OCI-M1 (cell line): ENCODE measurements at regions not wholly inside any gene's neighbourhood (a gene's known extent, or its start where the extent isn't known, plus 50 kb on each side); places are given as distances from the start of the nearest gene placed in this dataset.
"Not testable (repeated sequence)": the region's sequence is repeated elsewhere in the genome, so short reads cannot be mapped to it uniquely, and the experiment has no call there.

ENCODE experiments used
- DNase-seq: peaks from one replicate; lab custom pipeline; 2025; lab: John Stamatoyannopoulos, UW

DNA sequence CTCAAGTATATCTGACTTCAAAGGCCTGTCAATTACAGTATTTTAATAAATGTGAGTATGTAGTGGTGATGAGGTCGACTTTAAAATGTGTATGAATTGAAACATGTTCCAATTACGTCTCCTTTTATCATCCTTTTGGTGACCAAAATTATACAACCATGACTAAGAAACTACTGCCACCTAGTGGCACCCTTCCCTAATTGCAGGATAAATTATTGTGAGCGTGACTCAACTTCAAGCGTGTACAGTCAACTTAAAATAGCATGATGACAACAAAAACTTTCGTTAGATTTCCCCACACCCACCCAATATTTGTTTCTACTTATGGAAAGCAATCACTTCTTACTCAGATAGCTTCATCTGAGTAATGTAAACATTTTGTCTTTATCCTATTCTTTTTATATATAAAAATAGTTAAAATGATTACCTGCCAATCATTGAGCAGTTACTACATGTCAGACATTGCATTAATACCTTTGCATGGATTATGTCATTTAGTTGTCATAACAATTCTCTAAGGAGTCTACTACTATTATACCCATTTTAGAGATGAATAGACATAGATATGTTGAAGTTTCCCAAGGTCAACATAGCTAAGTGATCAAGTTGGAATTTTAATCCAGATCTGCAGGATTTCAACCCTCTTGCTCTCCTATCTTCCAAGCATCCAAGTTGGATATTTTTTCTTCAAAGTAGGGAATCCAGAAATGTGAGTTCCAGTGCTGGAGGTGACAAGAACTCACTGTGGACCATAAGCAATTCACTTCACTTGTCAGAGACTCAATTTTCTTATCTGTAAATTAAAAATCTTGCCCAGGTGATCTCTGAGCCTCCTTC lies 106.0 kb downstream of the MEX3B start:
- DNase-seq = peak; percentile 84

DNA sequence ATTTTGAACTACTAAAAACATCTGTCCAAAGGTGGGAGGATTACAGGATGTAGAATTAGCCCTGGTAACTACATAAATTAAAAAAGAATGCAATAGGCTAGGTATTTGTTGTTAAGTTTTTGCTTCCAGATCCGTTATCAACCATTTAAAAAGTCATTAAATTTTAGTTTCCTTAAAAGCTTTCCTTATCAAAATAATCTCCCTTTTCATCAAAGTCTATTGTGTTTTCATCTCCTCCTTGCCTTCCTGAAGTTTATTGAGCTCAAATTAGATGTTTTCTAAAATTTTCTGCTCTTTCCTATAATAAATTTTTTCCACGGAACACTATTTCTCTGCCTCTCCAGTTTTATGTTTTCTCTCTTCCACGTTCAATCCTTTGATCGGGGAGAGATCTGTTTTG lies 108.6 kb downstream of the MEX3B start:
- no peak for DNase-seq

- DNase-seq = no peak
Measured at GRCh38 chr15:81930582-81931369, 115.0 kb downstream of the MEX3B start.

DNA sequence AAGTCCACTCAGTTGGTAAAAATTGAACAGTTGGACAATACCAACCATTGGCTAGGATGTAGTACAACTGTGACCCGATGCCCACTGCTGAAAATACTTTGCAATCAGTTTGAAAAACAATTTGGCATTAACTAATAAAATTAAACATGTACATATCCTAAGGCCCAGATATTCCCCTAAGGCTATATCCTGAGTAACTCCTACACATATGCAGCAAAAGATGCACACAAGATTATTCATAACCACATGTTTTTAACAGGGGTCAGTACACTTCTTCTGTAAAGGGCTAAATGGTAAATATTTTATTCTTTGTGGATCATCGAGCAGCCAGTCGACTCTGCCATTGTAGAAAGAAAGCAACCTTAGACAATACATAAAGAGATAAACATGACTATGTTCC lies 116.3 kb downstream of the MEX3B start:
- DNase-seq = no peak

DNA sequence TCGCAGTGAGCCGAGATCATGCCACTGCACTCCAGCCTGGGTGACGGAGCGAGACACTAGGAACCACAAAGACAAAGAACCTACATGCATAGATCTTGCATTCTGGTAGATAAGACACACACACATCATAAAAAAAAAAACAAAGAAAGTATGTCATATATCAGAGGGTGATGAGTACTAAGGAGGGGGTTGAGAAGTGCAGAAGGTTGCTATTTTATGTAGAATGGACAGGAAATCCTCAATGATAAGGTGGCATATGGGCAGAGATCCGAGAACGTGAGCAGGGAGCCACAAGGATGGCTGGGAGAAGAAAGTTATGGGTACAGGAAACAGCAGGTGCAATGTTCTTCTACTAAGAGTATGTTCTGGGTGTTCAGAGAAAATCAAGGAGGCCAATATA lies 118.8 kb downstream of the MEX3B start:
- no peak for DNase-seq

DNA sequence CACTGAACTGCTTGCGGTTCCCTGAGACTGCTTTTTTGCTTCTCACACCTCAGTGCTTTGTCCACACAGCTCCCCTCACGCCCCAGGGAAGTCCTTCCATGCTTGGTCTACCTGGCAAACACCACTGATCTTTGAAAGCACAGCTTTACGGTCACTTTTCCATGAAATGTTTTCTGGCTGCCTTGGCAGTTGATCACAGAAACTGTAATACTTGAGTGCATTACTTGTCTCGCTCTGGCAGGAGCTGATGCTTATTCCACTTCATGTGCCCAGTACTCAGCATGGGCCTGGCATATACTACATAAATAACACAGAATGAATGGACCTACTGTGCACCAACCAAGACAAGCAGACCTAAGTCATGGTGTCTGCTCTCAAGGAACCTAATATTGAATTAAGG lies 121.1 kb downstream of the MEX3B start:
- DNase-seq = no peak

- no peak for DNase-seq
Measured at GRCh38 chr15:81923561-81924350, 122.1 kb downstream of the MEX3B start.

GRCh38 chr15:81922143-81922542 lies 123.7 kb downstream of the MEX3B start:
- DNase-seq = no peak

DNA sequence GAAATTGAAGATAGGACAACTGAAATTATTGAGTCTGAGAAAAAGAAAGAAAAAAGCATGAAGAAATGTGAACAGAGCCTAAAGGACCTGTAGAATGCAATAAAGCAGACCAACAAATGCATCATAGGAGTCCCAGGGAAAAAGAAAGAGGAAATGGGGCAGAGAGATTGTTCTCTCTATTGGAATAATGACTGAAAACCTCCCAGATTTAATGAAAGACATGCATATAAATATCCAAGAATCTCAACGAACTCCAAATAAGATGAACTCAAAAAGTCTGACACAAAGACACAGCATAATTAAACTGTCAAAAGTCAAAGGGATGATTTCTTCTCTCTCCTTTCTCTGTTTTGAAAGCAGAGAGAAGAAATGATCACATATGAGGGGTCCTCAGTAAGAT lies 124.7 kb downstream of the MEX3B start:
- peak; percentile 14 for DNase-seq

DNA sequence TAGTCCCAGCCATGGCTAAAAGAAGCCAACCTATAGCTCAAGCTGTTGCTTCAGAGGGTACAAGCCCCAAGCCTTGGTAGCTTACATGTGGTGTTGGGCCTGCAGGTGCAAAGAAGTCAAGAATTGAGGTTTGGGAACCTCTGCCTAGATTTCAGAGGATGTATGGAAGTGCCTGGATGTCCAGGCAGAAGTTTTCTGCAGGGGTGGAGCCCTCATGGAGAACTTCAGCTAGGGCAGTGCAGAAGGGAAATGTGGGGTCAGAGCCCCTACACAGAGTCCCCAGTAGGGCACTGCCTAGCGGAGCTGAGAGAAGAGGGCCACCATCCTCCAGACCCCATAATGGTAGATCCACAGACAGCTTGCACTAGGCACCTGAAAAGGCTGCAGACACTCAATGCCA lies 127.1 kb downstream of the MEX3B start:
- DNase-seq = not testable (repeated sequence)

DNA sequence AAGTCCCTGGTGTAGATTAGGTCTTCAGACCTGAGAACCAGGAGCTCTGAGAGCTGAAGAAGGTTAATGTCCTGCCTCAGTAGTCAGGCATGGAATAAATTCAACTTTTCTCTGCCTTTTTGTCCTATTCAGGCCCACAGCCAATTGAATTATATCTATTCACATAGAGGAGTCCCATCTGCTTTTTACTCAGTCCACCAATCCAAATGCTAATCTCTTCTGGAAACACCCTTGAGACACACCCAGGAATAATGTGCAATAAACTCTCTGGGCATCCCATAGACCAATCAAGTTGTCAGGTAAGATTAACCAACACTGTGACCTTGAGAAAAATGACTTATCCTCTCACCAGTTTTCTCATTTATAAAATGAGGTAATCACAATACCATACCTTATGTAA lies 129.4 kb downstream of the MEX3B start:
- DNase-seq = no peak

DNA sequence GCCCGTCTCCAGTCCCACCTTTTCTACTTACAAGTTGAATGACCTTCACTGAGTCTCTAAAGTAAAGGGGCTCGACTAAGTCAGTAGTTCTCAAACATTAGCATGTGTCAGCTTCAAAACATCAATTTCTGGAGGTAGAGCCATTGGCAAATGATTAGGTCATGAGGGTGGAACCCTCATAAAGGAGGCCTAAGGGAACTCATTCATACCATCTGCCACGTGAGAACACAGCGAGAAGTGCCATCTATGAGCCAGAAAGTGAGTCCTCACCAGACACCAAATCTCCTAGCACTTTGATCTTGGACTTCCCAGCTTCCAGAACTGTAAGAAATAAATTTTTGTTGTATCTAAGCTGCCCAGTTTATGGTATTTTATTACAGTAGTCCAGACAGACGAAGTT lies 129.8 kb downstream of the MEX3B start:
- no peak for DNase-seq

DNA sequence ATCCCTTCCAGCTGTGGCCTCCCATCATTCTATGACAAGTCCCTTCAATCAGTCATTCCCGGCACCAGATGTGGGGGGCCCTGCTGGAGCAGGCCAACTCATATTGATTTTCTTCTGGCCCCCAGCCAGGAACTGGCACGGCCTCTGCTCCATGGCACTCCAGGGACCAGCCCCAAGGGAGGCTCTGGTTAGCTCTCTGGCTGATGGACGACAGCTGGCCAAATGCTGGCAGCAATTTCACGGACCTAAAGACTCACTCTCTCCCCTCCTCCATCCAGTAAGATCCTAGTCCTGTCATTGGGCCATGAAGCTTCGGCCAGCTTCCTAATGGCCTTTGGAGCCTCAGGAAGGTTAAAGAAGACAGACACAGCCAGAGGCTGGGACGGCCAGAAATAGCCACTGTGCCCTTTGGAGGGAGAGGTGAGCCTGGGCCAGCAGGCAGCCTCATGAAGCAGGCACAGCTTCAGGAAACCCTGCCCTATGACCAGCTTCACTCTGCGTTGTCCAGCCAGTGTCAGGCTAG lies 131.0 kb downstream of the MEX3B start:
- no peak for DNase-seq

DNA sequence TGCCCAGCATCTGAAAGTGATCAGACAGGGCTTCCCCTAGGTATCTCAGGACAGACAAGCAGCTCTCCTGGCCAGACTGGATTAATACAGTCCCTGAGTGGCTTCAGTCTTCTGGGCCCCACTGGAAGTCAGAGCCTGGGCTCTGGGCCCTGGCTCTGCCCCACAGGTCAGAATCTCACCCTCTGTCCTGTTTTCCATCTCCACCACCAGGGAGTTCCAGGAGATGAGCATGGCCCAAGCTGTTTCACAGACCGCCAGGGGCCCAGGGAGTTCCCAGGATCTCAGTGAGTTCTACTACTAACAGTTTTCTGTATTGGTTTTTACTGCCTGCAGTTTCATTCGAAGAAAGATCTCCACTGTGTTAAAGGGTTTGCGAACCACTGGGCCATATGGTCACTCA lies 131.5 kb downstream of the MEX3B start:
- no peak for DNase-seq

GRCh38 chr15:81911022-81911971 lies 134.5 kb downstream of the MEX3B start:
- DNase-seq = no peak

DNA sequence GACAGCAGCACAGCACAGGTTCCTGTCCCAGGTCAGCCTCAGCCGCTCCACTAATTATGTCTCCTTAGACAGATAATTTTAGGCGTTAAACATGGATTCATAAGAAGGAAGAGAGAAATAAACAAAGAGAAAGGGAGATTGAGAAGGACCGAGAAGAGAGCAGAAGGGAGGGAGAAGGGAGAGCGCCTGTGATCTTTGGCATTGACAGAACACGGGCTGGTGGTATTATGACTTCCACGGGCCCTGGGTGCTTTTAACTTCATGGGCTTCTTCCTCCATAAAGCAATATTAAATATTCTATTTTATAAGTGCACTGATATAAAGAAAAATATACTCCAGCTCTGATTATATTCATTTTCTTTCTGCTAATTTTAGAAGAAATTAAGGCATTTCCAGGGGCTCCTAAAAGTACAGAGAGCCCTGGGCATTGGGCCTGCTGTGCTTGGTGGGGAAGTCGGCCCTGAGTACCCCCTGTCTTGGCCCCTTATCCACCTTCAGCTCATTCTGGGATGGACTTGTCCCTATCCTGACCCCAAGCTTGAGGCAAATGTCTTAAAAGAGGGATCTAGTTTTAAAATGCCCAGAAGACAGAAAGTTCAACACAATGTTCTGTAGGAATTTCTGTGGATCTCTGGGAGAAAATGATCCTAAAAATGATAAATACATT lies 135.3 kb downstream of the MEX3B start:
- no peak for DNase-seq

DNA sequence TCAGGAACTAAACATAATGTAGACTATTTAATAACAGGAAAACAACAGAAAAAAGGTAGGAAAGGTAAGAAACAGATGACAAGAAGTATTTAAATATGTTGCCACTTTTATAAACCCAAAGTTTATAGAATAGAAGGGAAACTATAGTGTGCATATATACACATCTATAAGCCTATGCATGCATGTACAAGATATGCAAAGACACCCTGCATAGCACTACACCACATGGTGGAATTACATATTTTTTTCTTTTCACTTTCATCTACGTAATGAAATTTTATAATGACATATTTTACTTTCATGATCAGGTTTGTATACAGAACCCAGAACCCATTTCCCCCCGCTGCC lies 136.8 kb downstream of the MEX3B start:
- no peak for DNase-seq

- no peak for DNase-seq
Measured at GRCh38 chr15:81908111-81908510, 137.7 kb downstream of the MEX3B start.

DNA sequence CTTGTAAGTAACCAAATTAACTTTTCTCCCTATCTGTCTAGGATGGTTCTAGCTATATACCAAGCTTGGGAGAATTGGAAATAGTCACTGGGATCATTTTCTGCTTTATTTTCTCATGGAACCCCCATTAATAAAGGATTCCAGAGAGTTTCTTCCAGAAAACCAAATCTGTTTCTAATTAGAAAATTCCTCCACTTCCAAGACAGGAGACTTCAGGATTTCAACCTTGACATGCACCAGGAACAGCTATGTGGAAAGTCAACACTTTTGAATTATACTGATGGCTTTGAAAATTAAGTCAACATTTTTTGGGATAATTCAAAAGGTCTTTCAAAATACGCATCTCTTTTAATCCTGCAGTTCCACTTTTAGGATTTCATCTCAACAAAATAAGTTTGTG lies 138.3 kb downstream of the MEX3B start:
- no peak for DNase-seq

GRCh38 chr15:81905889-81906288 lies 139.9 kb downstream of the MEX3B start:
- no peak for DNase-seq

DNA sequence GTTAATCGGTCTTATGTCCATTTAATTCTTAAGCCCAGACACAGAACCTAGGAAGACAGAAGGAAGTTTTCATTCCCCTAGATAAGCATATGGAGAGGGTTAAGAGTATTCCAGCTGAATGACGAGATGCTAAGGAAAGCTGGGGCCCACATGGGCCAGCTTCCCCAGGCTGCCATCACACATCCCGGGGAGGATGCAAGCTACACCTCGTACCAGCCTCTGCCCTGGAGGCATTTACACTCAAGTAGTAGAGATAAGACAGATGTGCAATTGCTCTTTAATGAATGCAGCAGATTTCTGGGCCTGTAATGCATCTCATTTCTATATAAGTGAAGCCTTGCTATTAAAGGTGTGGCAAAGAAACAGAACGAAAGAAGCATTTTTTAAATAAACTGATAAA lies 144.5 kb downstream of the MEX3B start:
- DNase-seq = no peak
